GM18505 (cell line): ENCODE measurements at regions not wholly inside any gene's neighbourhood (a gene's known extent, or its start where the extent isn't known, plus 50 kb on each side); places are given as distances from the start of the nearest gene placed in this dataset.

Source experiments
- ATAC-seq: cut with Tn5 transposase; IDR thresholded peaks from one replicate; pipeline ENCODE4 v1.9.1; 2021; ENCODE audit not compliant: unreplicated experiment
- POLR2A ChIP-seq: IDR thresholded peaks from 4 replicates; pipeline ENCODE4 v1.6.1; 2011; ENCODE audit warnings: borderline replicate concordance; ENCODE audit not compliant: insufficient read depth, insufficient read length; ENCODE audit errors: extremely low read depth

- no peak for ATAC-seq
- no peak for TF ChIP-seq POLR2A
Measured at GRCh38 chr2:6526093-6526824, 339.4 kb downstream of the CMPK2 start.

- no peak for ATAC-seq
Measured at GRCh38 chr2:6531304-6531703, 334.4 kb downstream of the CMPK2 start.

GRCh38 chr2:6535572-6535971 is 330.1 kb downstream of the CMPK2 start:
- ATAC-seq, result no peak
- TF ChIP-seq POLR2A, result no peak

More at GRCh38 chr2:6531304-6531703, 334.4 kb downstream of the CMPK2 start:
- TF ChIP-seq POLR2A, result no peak

DNA sequence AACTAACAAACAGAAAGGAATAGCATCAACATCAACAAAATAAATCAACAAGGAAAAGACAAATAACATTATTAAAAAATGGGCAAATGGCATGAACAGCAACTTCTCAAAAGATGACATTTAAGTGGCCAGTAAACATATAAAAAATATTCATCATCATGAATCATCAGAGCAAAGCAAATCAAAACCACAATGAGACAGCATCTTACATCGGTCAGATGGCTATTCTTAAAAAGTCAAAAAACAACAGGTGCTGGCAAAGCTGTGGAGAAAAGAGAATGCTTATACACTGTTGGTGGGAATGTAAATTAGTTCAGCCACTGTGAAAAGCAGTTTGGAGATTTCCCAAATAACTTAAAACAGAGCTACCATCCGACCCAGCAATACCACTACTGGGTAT is 327.1 kb downstream of the CMPK2 start:
- no peak for ATAC-seq
- no peak for TF ChIP-seq POLR2A

- no peak for TF ChIP-seq POLR2A
- no peak for ATAC-seq
Measured at GRCh38 chr2:6545336-6545735, 320.4 kb downstream of the CMPK2 start.

- ATAC-seq, result no peak
- TF ChIP-seq POLR2A, result no peak
Measured at GRCh38 chr2:6545795-6546194, 319.9 kb downstream of the CMPK2 start.

- ATAC-seq, result no peak
- no peak for TF ChIP-seq POLR2A
Measured at GRCh38 chr2:6554466-6554865, 311.2 kb downstream of the CMPK2 start.

- ATAC-seq, result no peak
- TF ChIP-seq POLR2A, result no peak
Measured at GRCh38 chr2:6556755-6557154, 309.0 kb downstream of the CMPK2 start.

- no peak for ATAC-seq
- TF ChIP-seq POLR2A, result no peak
Measured at GRCh38 chr2:6557737-6558136, 308.0 kb downstream of the CMPK2 start.

DNA sequence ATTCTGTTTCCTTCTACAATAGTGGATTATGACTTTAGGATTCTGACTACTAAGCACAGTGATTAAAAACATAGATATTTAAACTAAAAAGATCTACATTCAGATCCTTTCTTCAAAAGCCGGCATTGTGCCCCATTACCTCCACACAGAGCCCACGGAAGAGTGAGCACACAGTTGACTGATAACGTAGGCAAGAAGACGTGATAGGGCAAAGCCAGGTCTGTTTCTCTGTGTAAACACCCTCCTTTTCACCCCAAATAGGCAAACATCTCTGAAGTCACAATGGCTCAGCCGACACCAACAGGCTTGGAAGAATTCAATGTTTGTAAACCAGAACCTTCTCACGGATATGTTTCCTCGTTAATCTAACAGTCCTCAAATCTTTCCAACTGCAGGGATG is 302.9 kb downstream of the CMPK2 start:
- ATAC-seq, result no peak
- no peak for TF ChIP-seq POLR2A

GRCh38 chr2:6564326-6564725 is 301.4 kb downstream of the CMPK2 start:
- ATAC-seq, result no peak
- TF ChIP-seq POLR2A, result no peak

DNA sequence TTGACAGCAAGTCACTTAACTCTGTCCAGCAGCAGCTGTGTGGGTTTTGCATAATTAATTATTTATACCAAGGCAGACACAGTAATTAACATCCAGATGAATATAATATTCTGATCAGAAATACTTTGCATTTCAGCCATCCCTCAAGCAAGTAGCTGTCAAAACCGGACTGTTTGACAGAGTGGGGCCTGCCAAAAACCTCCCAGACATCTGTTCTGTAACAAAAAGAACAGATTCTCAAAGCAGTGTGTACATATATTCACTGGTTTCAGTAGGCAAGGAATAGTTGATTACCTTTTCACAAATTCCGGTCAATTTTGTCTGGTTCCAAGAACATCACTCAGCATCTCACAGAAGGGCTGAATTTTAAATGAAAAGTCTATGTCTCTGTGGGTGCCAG is 291.6 kb downstream of the CMPK2 start:
- no peak for TF ChIP-seq POLR2A
- ATAC-seq, result no peak

DNA sequence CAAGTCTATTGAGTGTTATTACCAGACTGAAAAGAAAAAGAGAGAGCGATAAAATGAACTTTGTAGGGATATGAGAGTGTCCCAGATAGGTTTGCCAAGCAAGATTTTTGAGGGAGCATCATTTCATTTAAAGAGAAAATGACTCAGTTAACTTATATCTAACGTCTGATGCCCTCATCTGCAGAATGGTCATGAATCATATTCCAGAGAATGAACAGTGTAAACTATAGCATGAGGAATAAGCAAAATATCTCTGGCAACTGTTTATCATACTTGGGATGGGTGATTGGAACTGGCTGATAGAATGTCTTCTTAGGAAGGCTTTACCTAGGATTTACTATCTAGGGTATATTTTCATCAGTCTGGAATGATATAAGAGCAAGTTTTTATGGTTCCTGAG is 289.4 kb downstream of the CMPK2 start:
- TF ChIP-seq POLR2A, result no peak
- no peak for ATAC-seq

DNA sequence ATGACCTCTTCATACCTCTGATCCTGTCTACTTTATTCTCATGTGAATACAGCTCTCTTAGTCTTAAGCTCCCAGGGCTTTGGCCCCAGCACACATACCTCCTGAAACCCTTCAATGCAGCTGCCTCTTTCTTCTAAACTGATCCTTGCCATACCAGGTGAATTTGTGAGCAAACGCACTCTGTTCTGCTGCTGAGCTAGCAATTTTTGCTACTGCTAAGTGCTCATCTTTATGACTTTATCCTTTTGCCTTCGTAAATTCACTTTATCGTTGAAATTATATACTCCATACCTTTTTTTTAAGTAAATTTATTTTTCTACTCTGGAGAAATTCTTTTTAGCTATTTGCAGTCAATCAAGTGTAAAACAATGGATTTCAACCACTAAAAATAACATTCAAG is 287.7 kb downstream of the CMPK2 start:
- no peak for ATAC-seq
- no peak for TF ChIP-seq POLR2A

DNA sequence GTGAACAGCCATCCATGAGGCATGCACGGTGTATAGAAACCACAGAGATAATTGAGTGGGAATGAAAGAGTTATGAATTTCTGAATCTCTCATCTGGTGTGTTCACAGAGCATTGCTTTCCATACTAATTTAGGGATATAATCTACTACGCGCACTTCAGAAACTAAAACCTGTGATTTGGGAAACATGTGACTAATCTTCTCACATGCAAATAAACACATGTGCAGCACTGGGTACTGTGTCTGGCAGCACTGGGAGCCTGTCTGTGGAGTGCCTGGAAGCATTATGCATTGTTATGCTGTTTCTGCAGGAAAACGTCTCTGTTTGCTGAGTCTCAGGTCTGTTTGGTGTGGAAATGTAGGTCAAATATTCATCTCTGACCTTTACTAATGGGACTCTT is 287.3 kb downstream of the CMPK2 start:
- no peak for ATAC-seq
- TF ChIP-seq POLR2A, result no peak
